HEK293T (cell line): ENCODE measurements at regions not wholly inside any gene's neighbourhood (a gene's known extent, or its start where the extent isn't known, plus 50 kb on each side); places are given as distances from the start of the nearest gene placed in this dataset.

Source experiments
- CTCF ChIA-PET: fragments of 350-600 bp; formaldehyde crosslinking; extraction: SDS; loops from one replicate; lab custom pipeline; 2021; ENCODE audit warnings: antibody characterized with exemption, inconsistent platforms; lab: Yijun Ruan, JAX
- POLR2A ChIA-PET: fragments of 350-600 bp; formaldehyde crosslinking; extraction: SDS; loops from one replicate; lab custom pipeline; 2020; ENCODE audit warnings: antibody characterized with exemption, inconsistent platforms; lab: Yijun Ruan, JAX
- DNase-seq: peaks from one replicate; pipeline ENCODE4 v3.0.0; 2012; ENCODE audit warnings: mixed read lengths; ENCODE audit errors: extremely low spot score
- ARNT ChIP-seq: fragments of 450-650 bp; IDR thresholded peaks from 2 replicates; pipeline ENCODE4 v1.6.1; 2017; ENCODE audit warnings: mild to moderate bottlenecking
- BHLHE40 ChIP-seq: fragments of 450-650 bp; IDR thresholded peaks from 2 replicates; pipeline ENCODE4 v1.6.1; 2016; ENCODE audit warnings: mild to moderate bottlenecking, moderate library complexity, borderline replicate concordance
- CTBP1 ChIP-seq: fragments of 450-650 bp; IDR thresholded peaks from 2 replicates; pipeline ENCODE4 v1.6.1; 2016; ENCODE audit warnings: borderline replicate concordance
- ELF4 ChIP-seq: fragments of 450-650 bp; IDR thresholded peaks from 2 replicates; pipeline ENCODE4 v1.6.1; 2017; ENCODE audit warnings: antibody characterized with exemption
- FOXA1 ChIP-seq: fragments of 450-650 bp; IDR thresholded peaks from 2 replicates; pipeline ENCODE4 v1.6.1; 2016; ENCODE audit warnings: mild to moderate bottlenecking
- FOXK2 ChIP-seq: fragments of 450-650 bp; IDR thresholded peaks from 2 replicates; pipeline ENCODE4 v1.6.1; 2016; ENCODE audit warnings: mild to moderate bottlenecking
- FOXM1 ChIP-seq: fragments of 450-650 bp; IDR thresholded peaks from 2 replicates; pipeline ENCODE4 v1.6.1; 2017; ENCODE audit warnings: mild to moderate bottlenecking, borderline replicate concordance
- HDGF ChIP-seq: fragments of 450-650 bp; IDR thresholded peaks from 2 replicates; pipeline ENCODE4 v1.6.1; 2017; ENCODE audit warnings: antibody characterized with exemption, borderline replicate concordance
- L3MBTL2 ChIP-seq: fragments of 450-650 bp; conservative IDR thresholded peaks from 2 replicates; pipeline ENCODE4 v1.6.1; 2016; ENCODE audit warnings: mild to moderate bottlenecking
- LEF1 ChIP-seq: fragments of 450-650 bp; IDR thresholded peaks from 2 replicates; pipeline ENCODE4 v1.6.1; 2017; ENCODE audit warnings: mild to moderate bottlenecking, borderline replicate concordance
- NFRKB ChIP-seq: fragments of 450-650 bp; IDR thresholded peaks from 2 replicates; pipeline ENCODE4 v1.6.1; 2016; ENCODE audit warnings: mild to moderate bottlenecking, moderate library complexity
- PKNOX1 ChIP-seq: fragments of 450-650 bp; IDR thresholded peaks from 2 replicates; pipeline ENCODE4 v1.6.1; 2016
- SP1 ChIP-seq: fragments of 450-650 bp; IDR thresholded peaks from 2 replicates; pipeline ENCODE4 v1.6.1; 2017
- SUZ12 ChIP-seq: fragments of 450-650 bp; IDR thresholded peaks from 2 replicates; pipeline ENCODE4 v1.6.1; 2016; ENCODE audit warnings: mild to moderate bottlenecking
- TARDBP ChIP-seq: fragments of 450-650 bp; IDR thresholded peaks from 2 replicates; pipeline ENCODE4 v1.6.1; 2016
- ZNF384 ChIP-seq: fragments of 450-650 bp; IDR thresholded peaks from 2 replicates; pipeline ENCODE4 v1.6.1; 2016

- no peak for TF ChIP-seq BHLHE40
- TF ChIP-seq SP1 = no peak
- CTCF ChIA-PET = no interaction called here
- DNase-seq = no peak
- POLR2A ChIA-PET = no interaction called here
Measured at GRCh38 chrX:22674932-22675331, 324.8 kb upstream of the DDX53 start.

GRCh38 chrX:22686138-22686541, 313.6 kb upstream of the DDX53 start:
- TF ChIP-seq FOXA1 (no peak), L3MBTL2 (no peak), PKNOX1 (no peak), BHLHE40 (no peak), NFRKB (no peak), CTBP1 (no peak), LEF1 (no peak), SP1 (no peak), FOXK2 (no peak), ELF4 (no peak), HDGF (no peak)
- ChIA-PET CTCF (no interaction called here), POLR2A (no interaction called here)
- DNase-seq = no peak

GRCh38 chrX:22689290-22689689, 310.5 kb upstream of the DDX53 start:
- POLR2A ChIA-PET = no interaction called here
- no peak for DNase-seq
- CTCF ChIA-PET = no interaction called here
- TF ChIP-seq PKNOX1 (no peak), L3MBTL2 (no peak), FOXK2 (no peak), ARNT (no peak), BHLHE40 (no peak), CTBP1 (no peak), SUZ12 (no peak), FOXA1 (no peak), ELF4 (no peak), TARDBP (no peak), FOXM1 (no peak), LEF1 (no peak), NFRKB (no peak), HDGF (no peak), ZNF384 (no peak), SP1 (no peak)

- TF ChIP-seq ARNT (no peak), PKNOX1 (no peak), HDGF (no peak), FOXM1 (no peak), SP1 (no peak), FOXK2 (no peak), SUZ12 (no peak)
- ChIA-PET POLR2A (no interaction called here), CTCF (no interaction called here)
- DNase-seq = no peak
Measured at GRCh38 chrX:22690116-22690515, 309.6 kb upstream of the DDX53 start.

GRCh38 chrX:22691966-22692565, 307.7 kb upstream of the DDX53 start:
- no peak for DNase-seq
- POLR2A ChIA-PET = no interaction called here
- TF ChIP-seq LEF1 (no peak), PKNOX1 (no peak), SP1 (no peak), NFRKB (no peak), ZNF384 (no peak), CTBP1 (no peak), L3MBTL2 (no peak), ELF4 (no peak), BHLHE40 (no peak), SUZ12 (no peak), ARNT (no peak), FOXM1 (no peak), HDGF (no peak), FOXK2 (no peak)
- CTCF ChIA-PET = no interaction called here

GRCh38 chrX:22698151-22698550, 301.6 kb upstream of the DDX53 start:
- no peak for DNase-seq
- ChIA-PET POLR2A (no interaction called here), CTCF (no interaction called here)
- TF ChIP-seq HDGF (no peak), PKNOX1 (no peak), ELF4 (no peak), FOXM1 (no peak), ARNT (no peak), SUZ12 (no peak), CTBP1 (no peak), FOXA1 (no peak), FOXK2 (no peak), LEF1 (no peak), NFRKB (no peak), ZNF384 (no peak), BHLHE40 (no peak), SP1 (no peak), TARDBP (no peak), L3MBTL2 (no peak)
